ENCODE measurements at regions not wholly inside any gene's neighbourhood (a gene's known extent, or its start where the extent isn't known, plus 50 kb on each side); places are given as distances from the start of the nearest gene placed in this dataset.
"Not testable (repeated sequence)": the region's sequence is repeated elsewhere in the genome, so short reads cannot be mapped to it uniquely, and the experiment has no call there.

- intact Hi-C loops (cut with micrococcal nuclease): no loop called here
- no peak for ATAC-seq
Observed at GRCh38 chrX:122219735-122220134, 964.3 kb upstream of the GRIA3 start.

GRCh38 chrX:122220644-122221373, 963.3 kb upstream of the GRIA3 start:
- ATAC-seq: no peak
- intact Hi-C loops (cut with micrococcal nuclease): no loop called here
- DNase-seq: no peak

More at GRCh38 chrX:122219735-122220134, 964.3 kb upstream of the GRIA3 start:
- no peak for DNase-seq

DNA sequence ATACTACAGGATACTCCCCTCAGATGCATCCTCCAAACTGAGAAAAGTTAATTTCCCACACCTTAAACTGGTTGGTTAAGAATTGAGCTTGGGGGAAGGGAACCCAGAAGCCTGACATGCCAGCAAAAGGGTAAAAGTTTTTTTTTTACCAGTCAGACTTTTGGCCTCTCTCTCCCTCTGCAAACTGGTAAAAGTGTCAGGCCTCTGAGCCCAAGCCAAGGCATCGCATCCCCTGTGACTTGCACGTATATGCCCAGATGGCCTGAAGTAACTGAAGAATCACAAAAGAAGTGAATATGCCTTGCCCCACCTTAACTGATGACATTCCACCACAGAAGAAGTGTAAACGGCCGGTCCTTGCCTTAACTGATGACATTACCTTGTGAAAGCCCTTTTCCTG, 962.3 kb upstream of the GRIA3 start:
- DNase-seq; ATAC-seq; intact Hi-C loops (cut with micrococcal nuclease): not testable (repeated sequence)

DNA sequence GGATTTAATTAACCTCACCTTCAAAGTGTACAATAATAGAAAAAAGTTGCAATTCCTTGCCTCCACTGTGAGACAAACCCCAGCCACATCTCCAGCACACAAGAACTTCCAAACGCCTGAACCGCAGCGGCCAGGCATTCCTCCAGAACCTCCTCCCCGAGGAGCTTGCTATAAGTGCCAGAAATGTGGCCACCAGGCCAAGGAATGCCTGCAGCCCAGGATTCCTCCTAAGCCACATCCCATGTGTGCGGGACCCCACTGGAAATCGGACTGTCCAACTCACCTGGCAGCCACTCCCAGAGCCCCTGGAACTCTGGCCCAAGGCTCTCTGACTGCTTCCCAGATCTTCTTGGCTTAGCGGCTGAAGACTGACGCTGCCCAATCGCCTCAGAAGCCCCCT, 959.9 kb upstream of the GRIA3 start:
- DNase-seq; intact Hi-C loops (cut with micrococcal nuclease): not testable (repeated sequence)

GRCh38 chrX:122238801-122239200, 945.3 kb upstream of the GRIA3 start:
- intact Hi-C loops (cut with micrococcal nuclease): no loop called here
- no peak for ATAC-seq
- DNase-seq: no peak

More for the DNA sequence above, 959.9 kb upstream of the GRIA3 start:
- not testable (repeated sequence) for ATAC-seq

DNA sequence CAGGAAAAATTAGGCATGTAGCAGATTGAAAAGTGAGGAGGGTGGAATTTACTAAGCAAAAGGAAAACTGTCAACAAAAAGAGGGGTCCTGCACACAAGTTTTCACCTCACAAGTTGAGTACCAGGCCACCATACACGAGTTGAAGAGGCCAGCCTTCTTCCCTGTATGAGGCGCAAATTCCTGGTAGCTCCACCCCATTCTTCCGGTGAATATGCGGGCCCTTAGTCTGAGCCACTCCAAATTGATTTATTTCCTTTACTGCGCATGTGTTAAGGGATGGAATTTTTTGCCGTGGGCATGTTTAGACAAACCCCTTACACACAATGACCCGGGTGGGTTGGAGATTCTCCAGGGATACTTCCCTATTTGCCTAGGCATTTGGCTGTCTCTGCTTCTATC, 942.1 kb upstream of the GRIA3 start:
- DNase-seq (no peak), ATAC-seq (no peak)
- intact Hi-C loops (cut with micrococcal nuclease): no loop called here

GRCh38 chrX:122244080-122244479, 940.0 kb upstream of the GRIA3 start:
- no peak for DNase-seq

DNA sequence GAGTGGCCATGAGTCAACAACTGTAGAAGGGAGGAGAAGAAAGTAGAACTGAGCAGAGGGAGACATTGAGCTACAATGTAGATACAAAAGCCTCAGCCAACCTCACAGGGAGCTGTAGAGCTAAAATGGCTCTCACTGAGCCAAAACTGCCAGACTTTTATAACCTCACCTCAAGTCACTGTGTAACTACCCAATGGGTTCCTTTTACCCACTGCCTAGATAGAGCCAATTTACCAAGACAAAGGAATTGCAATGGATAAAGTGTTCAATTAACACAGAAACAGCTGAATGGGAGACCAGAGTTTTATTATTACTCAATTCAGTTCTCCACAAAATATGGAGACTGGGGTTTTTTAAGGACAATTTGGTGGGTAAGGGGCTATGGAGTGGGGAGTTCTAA, 938.9 kb upstream of the GRIA3 start:
- no peak for DNase-seq
- intact Hi-C loops (cut with micrococcal nuclease): no loop called here
- no peak for ATAC-seq

More at GRCh38 chrX:122244080-122244479, 940.0 kb upstream of the GRIA3 start:
- intact Hi-C loops (cut with micrococcal nuclease): no loop called here
- no peak for ATAC-seq

DNA sequence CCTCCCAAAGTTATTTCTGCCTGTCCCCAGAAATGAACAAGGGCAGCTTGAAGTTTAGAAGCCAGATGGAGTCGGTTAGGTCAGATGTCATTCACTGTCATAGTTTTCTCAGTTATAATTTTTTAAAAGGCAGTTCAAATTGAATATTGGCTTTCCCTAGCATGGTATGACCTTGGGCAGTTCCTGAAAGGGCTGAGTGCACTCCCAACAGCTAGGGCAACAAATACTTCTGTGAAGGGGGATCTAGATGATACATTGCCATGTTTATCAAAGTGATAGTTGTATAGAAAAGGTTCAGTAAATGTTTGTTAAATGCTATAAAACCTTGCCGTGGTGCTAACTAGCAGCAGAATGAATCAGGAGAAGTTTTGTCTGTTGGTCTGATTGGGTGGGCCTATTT, 938.1 kb upstream of the GRIA3 start:
- DNase-seq (no peak), ATAC-seq (no peak)
- intact Hi-C loops (cut with micrococcal nuclease): no loop called here

DNA sequence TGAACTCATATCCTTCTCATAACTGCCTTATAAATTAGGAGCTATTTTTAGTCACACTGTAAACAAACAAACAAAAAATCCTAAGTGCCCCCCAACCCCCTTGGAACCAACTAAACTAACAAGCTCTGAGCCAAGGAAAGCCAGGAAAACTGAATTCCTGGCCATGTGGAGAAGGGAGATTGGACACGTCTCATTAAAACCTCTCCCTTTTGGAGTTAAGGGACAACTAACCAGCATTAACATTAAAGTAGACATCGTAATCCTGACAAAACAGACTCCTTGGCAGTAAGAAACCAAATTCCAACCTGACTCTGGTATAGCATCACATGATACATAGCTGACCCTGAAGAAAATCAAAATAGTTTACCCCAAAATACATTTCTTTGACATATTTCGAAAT, 937.1 kb upstream of the GRIA3 start:
- no peak for DNase-seq
- no peak for ATAC-seq
- intact Hi-C loops (cut with micrococcal nuclease): no loop called here

- ATAC-seq: no peak
- intact Hi-C loops (cut with micrococcal nuclease): no loop called here
- DNase-seq: no peak
Observed at GRCh38 chrX:122248681-122249080, 935.4 kb upstream of the GRIA3 start.

- no peak for DNase-seq
- ATAC-seq: no peak
- intact Hi-C loops (cut with micrococcal nuclease): no loop called here
Observed at GRCh38 chrX:122252454-122252853, 931.6 kb upstream of the GRIA3 start.

- intact Hi-C loops (cut with micrococcal nuclease): no loop called here
- DNase-seq: no peak
Observed at GRCh38 chrX:122268353-122268752, 915.7 kb upstream of the GRIA3 start.

DNA sequence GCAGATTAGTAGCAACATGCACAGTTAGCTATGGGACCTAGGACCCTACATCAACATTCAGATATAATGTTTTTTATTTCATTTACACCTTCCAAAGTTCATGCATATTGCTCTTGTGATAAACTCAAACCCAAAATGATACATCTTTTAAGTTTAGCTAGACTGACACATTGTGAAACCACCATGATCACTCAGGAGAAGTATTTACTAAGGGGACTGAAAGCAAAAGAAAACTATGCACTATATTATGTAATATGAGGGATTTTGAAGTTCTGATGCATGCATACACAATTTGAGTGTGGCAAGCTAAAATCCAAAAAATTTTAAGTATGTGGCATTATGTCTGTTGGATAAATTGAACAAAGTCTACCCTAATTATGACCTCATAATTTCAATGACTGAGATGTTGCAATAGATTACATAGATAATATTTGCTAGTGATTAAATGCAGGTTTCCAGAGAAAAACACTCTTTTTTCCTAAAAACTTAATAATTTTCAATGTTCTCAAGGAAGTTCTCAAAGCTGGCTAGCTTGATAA, 914.8 kb upstream of the GRIA3 start:
- intact Hi-C loops (cut with micrococcal nuclease): no loop called here
- ATAC-seq (no peak), DNase-seq (no peak)

More at GRCh38 chrX:122268353-122268752, 915.7 kb upstream of the GRIA3 start:
- ATAC-seq: no peak

DNA sequence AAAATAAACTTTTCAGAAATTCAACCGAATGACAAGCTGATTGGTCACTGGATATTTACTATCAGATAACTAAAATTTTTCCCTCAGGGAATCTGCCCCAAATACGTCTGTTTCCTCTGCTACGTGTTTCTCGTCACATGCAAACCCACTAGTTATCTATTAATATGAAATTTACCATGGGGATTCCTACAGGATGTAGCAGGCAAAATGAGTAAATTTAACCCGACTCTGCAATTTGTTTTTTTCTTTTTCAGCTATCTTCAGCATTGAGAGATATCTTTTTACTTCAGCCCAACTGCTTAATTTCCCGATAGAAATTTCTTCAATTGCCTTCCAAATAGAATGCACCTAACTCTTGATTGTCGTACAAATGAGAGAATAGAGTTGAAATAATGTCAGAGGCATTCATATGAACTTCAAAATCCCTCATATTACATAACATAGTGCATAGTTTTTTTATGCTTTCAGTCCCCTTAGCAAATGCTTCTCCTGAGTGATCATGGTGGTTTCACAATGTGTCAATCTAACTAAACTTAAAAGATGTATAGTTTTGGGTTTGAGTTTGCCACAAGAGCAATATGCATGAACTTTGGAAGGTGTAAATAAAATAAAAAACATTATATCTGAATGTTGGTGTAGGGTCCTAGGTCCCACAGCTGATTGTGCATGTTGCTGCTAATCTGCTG, 913.1 kb upstream of the GRIA3 start:
- no peak for ATAC-seq
- no peak for DNase-seq
- intact Hi-C loops (cut with micrococcal nuclease): no loop called here

DNA sequence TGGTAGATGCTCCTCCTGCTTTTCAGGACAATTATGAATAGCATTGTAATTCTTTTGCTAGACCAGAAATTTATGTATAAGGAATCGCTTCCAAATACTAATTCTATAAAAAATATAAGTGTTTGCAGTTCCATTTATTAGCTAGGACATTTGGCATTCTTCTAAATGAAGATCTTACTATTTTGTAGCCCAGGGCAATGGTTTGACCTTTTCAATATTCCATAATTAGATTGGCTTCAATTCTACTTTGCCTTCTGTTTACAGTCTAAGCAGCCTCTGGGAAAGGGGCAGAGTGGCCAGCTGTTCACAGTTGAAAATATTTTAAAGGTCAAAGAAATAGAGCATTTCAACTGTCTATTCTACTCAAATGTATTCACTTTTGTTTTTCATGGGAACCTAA, 912.1 kb upstream of the GRIA3 start:
- intact Hi-C loops (cut with micrococcal nuclease): no loop called here
- no peak for ATAC-seq
- DNase-seq: no peak

- DNase-seq (no peak), ATAC-seq (no peak)
- intact Hi-C loops (cut with micrococcal nuclease): no loop called here
Observed at GRCh38 chrX:122279746-122280145, 904.3 kb upstream of the GRIA3 start.

DNA sequence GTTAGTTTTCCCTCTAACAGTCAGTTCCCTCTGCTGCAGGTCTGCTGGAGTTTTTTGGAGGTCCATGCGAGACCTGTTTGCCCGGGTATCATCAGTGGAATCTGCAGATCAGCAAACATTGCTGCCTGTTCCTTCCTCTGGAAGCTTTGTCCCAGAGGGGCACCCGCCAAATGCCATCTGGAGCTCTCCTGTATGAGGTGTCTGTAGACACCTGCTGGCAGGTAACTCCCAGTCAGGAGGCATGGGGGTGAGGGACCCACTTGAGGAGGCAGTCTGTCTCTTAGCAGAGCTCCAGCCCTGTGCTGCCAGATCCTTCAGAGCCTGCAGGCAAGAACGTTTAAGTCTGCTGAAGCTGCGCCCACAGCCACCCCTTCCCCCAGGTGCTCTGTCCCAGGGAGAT, 884.3 kb upstream of the GRIA3 start:
- ATAC-seq; DNase-seq; intact Hi-C loops (cut with micrococcal nuclease): not testable (repeated sequence)

DNA sequence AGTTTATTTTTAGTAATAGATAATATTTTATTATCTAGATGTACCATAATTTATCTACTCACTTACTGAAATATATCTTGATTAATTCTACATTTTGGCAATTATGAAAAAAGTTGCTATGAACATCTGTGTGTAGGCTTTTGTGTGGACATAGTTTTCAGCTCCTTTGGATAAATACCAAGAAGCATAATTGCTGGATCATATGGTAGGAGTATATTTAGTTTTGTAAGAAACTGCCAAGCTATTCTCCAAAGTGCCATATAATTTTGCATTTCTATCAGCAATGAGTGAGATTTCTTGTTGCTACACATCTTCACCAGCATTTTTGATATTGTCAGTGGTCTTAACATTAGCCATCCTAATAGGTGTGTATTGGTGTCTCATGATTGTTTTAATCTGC, 882.6 kb upstream of the GRIA3 start:
- ATAC-seq (no peak), DNase-seq (no peak)
- intact Hi-C loops (cut with micrococcal nuclease): no loop called here

GRCh38 chrX:122303761-122304160, 880.3 kb upstream of the GRIA3 start:
- intact Hi-C loops (cut with micrococcal nuclease): no loop called here
- ATAC-seq: no peak
- DNase-seq: no peak

DNA sequence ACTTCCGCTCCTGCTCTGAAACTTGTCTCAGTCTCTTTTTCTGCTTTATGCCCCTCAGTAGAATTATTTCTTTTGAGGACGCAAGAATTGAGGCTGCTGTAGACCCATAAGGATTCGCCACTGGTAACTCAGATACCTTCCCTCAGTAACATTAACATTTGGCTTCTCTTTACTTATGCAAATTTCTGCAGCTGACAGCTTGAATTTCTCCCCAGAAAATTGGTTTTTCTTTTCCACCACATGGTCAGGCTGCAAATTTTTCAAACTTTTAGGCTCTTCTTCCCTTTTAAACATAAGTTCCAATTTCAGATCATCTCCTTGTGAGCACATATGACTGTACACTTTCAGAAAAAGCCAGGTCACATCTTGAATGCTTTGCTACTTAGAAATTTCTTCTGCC, 839.3 kb upstream of the GRIA3 start:
- ATAC-seq: no peak
- no peak for DNase-seq
- intact Hi-C loops (cut with micrococcal nuclease): no loop called here

All from left ventricle myocardium superior (tissue), 1 donor.